Esophagus (tissue), 2 donors: ENCODE measurements at regions not wholly inside any gene's neighbourhood (a gene's known extent, or its start where the extent isn't known, plus 50 kb on each side); places are given as distances from the start of the nearest gene placed in this dataset.

Experiments
- H3K27ac ChIP-seq, 2 donors: one replicate each; pipeline ENCODE4 v1.5.1; 2013; ENCODE audit warnings: low read depth in 2 of 2, mild to moderate bottlenecking in 2 of 2, inconsistent platforms in 1 of 2, low read length in 1 of 2, moderate library complexity in 1 of 2
- H3K27me3 ChIP-seq, 2 donors: one replicate each; pipeline ENCODE4 v1.6.1; 2013; ENCODE audit warnings: low read length in 2 of 2, control low read depth in 1 of 2, mild to moderate bottlenecking in 1 of 2; ENCODE audit not compliant: insufficient read depth in 2 of 2, control insufficient read depth in 1 of 2
- H3K36me3 ChIP-seq, 2 donors: one replicate each; pipeline ENCODE4 v1.6.1; 2013; ENCODE audit warnings: low read length in 1 of 2; ENCODE audit not compliant: control insufficient read depth in 2 of 2, insufficient read depth in 2 of 2
- H3K4me1 ChIP-seq, 2 donors: one replicate each; pipeline ENCODE4 v1.6.1; 2013; ENCODE audit warnings: low read length in 1 of 2; ENCODE audit not compliant: control insufficient read depth in 2 of 2, insufficient read depth in 2 of 2
- H3K4me3 ChIP-seq, 2 donors: one replicate each; pipeline ENCODE4 v1.5.1; 2013; ENCODE audit warnings: low read length in 2 of 2, mild to moderate bottlenecking in 2 of 2, low read depth in 1 of 2, moderate library complexity in 1 of 2
- H3K9me3 ChIP-seq, 2 donors: one replicate each; pipeline ENCODE4 v1.6.1; 2013; ENCODE audit warnings: mild to moderate bottlenecking in 2 of 2, low read depth in 1 of 2, low read length in 1 of 2, moderate library complexity in 1 of 2; ENCODE audit not compliant: control insufficient read depth in 2 of 2, insufficient read depth in 1 of 2
- WGBS, 2 donors: extraction: QIAGEN DNeasy Blood & Tissue Kit; methylation state at CpG; one replicate each; pipeline ENCODE4 v1.1.7; 2013; 5-methylcytosine and 5-hydroxymethylcytosine counted together
- donor health status: healthy with polysubstance abuse.
- donor health status: Bipolar disorder and iron deficiency.

- no peak overlapping the region for H3K27ac ChIP-seq
- 68 to 71% methylated on average over 2 of the region's 2 CpGs for WGBS, 2 donors
- no peaks in the 10 kb centered on the region for H3K27me3 ChIP-seq
- no peaks in the 10 kb centered on the region for H3K4me1 ChIP-seq
- no peak overlapping the region for H3K4me3 ChIP-seq
- H3K9me3 ChIP-seq: no peaks in the 10 kb centered on the region
- no peaks in the 10 kb centered on the region for H3K36me3 ChIP-seq
Measured at GRCh38 chr9:99567436-99567835, 254.2 kb upstream of the NR4A3 start.

- Histone ChIP-seq H3K27ac (no peak overlapping the region), H3K4me3 (no peak overlapping the region), H3K36me3 (no peaks in the 10 kb centered on the region), H3K27me3 (no peaks in the 10 kb centered on the region), H3K9me3 (no peaks in the 10 kb centered on the region), H3K4me1 (no peaks in the 10 kb centered on the region)
- 82 to 85% methylated on average over 2 of the region's 2 CpGs for WGBS, 2 donors
Measured at GRCh38 chr9:99569840-99570239, 251.8 kb upstream of the NR4A3 start.

- Histone ChIP-seq H3K27me3 (no peaks in the 10 kb centered on the region), H3K27ac (no peak overlapping the region), H3K4me3 (no peak overlapping the region), H3K4me1 (no peaks in the 10 kb centered on the region), H3K9me3 (no peaks in the 10 kb centered on the region), H3K36me3 (no peaks in the 10 kb centered on the region)
- WGBS, 2 donors: 67 to 77% methylated on average over 4 of the region's 4 CpGs
Measured at GRCh38 chr9:99572567-99572966, 249.1 kb upstream of the NR4A3 start.

- H3K4me3 ChIP-seq: no peak overlapping the region
- no peaks in the 10 kb centered on the region for H3K36me3 ChIP-seq
- no peak overlapping the region for H3K27ac ChIP-seq
- H3K27me3 ChIP-seq: no peaks in the 10 kb centered on the region
- no peaks in the 10 kb centered on the region for H3K9me3 ChIP-seq
- 67 to 73% methylated on average over 5 of the region's 5 CpGs for WGBS, 2 donors
- no peaks in the 10 kb centered on the region for H3K4me1 ChIP-seq
Measured at GRCh38 chr9:99573085-99573484, 248.6 kb upstream of the NR4A3 start.

- Histone ChIP-seq H3K27ac (no peak overlapping the region), H3K36me3 (no peaks in the 10 kb centered on the region), H3K4me3 (no peak overlapping the region), H3K4me1 (no peaks in the 10 kb centered on the region), H3K9me3 (no peaks in the 10 kb centered on the region), H3K27me3 (no peaks in the 10 kb centered on the region)
- WGBS, 2 donors: 93 to 94% methylated on average over 2 of the region's 2 CpGs
Measured at GRCh38 chr9:99573886-99574285, 247.8 kb upstream of the NR4A3 start.

GRCh38 chr9:99576002-99576401 is 245.7 kb upstream of the NR4A3 start:
- Histone ChIP-seq H3K27ac (no peak overlapping the region), H3K4me3 (no peak overlapping the region), H3K36me3 (no peaks in the 10 kb centered on the region), H3K9me3 (no peaks in the 10 kb centered on the region), H3K4me1 (no peaks in the 10 kb centered on the region), H3K27me3 (no peaks in the 10 kb centered on the region)
- 71 to 78% methylated on average over 4 of the region's 4 CpGs for WGBS, 2 donors

GRCh38 chr9:99576876-99577275 is 244.8 kb upstream of the NR4A3 start:
- no peaks in the 10 kb centered on the region for H3K4me1 ChIP-seq
- WGBS, 2 donors: 74 to 86% methylated on average over 3 of the region's 3 CpGs
- H3K27ac ChIP-seq: no peak overlapping the region
- no peaks in the 10 kb centered on the region for H3K27me3 ChIP-seq
- no peaks in the 10 kb centered on the region for H3K36me3 ChIP-seq
- no peaks in the 10 kb centered on the region for H3K9me3 ChIP-seq
- no peak overlapping the region for H3K4me3 ChIP-seq

- WGBS, 2 donors: 84% methylated on average over 2 of the region's 2 CpGs
Measured at GRCh38 chr9:99577351-99577750, 244.3 kb upstream of the NR4A3 start.

GRCh38 chr9:99578666-99579065 is 243.0 kb upstream of the NR4A3 start:
- Histone ChIP-seq H3K27me3 (no peaks in the 10 kb centered on the region), H3K4me3 (no peak overlapping the region), H3K4me1 (no peaks in the 10 kb centered on the region), H3K9me3 (no peaks in the 10 kb centered on the region), H3K36me3 (no peaks in the 10 kb centered on the region), H3K27ac (no peak overlapping the region)
- WGBS, 2 donors: 95 to 97% methylated on average over 1 of the region's 1 CpG

More at GRCh38 chr9:99577351-99577750, 244.3 kb upstream of the NR4A3 start:
- no peak overlapping the region for H3K4me3 ChIP-seq
- no peaks in the 10 kb centered on the region for H3K9me3 ChIP-seq
- H3K36me3 ChIP-seq: no peaks in the 10 kb centered on the region
- no peak overlapping the region for H3K27ac ChIP-seq
- no peaks in the 10 kb centered on the region for H3K27me3 ChIP-seq
- H3K4me1 ChIP-seq: no peaks in the 10 kb centered on the region

GRCh38 chr9:99579964-99580363 is 241.7 kb upstream of the NR4A3 start:
- WGBS, 2 donors: 86 to 90% methylated on average over 4 of the region's 4 CpGs
- Histone ChIP-seq H3K4me1 (no peaks in the 10 kb centered on the region), H3K27ac (no peak overlapping the region), H3K4me3 (no peak overlapping the region), H3K9me3 (no peaks in the 10 kb centered on the region), H3K27me3 (no peaks in the 10 kb centered on the region), H3K36me3 (no peaks in the 10 kb centered on the region)
